Breast epithelium (tissue), 4 donors: ENCODE measurements at regions not wholly inside any gene's neighbourhood (a gene's known extent, or its start where the extent isn't known, plus 50 kb on each side); places are given as distances from the start of the nearest gene placed in this dataset.

ENCODE experiments used
- DNase-seq, 2 donors: peaks; one replicate each; pipeline ENCODE4 v3.0.0-alpha.2; 2019; ENCODE audit warnings: low spot score in 2 of 2
- H3K27ac ChIP-seq, 2 donors: fragments of 200-600 bp; sonication (generic) in 1 of 2; one replicate each; pipeline ENCODE4 v1.5.1; 2016 to 2019; ENCODE audit warnings: mild to moderate bottlenecking in 1 of 2
- H3K27me3 ChIP-seq, 2 donors: fragments of 200-600 bp; sonication (generic) in 1 of 2; one replicate each; pipeline versions ENCODE4 v1.5.1 to v1.6.0; 2017 to 2019; ENCODE audit warnings: control low read depth in 1 of 2, mild to moderate bottlenecking in 1 of 2
- H3K36me3 ChIP-seq: fragments of 200-600 bp; one replicate; pipeline ENCODE4 v1.5.1; 2019
- H3K4me1 ChIP-seq, 2 donors: fragments of 200-600 bp; sonication (generic); one replicate each; pipeline ENCODE4 v1.5.1; 2016 to 2019; ENCODE audit warnings: control low read depth in 1 of 2
- H3K4me3 ChIP-seq, 3 donors: fragments of 200-600 bp; sonication (generic); 1 replicate in 2 of 3; 2 replicates in 1 of 3; pipeline ENCODE4 v1.5.1; 2016 to 2019; ENCODE audit warnings: mild to moderate bottlenecking in 3 of 3, moderate library complexity in 2 of 3
- H3K9me3 ChIP-seq, 2 donors: fragments of 200-600 bp; sonication (generic) in 1 of 2; one replicate each; pipeline ENCODE4 v1.5.1; 2016 to 2019; ENCODE audit warnings: control low read depth in 1 of 2
- CTCF ChIP-seq, 3 donors: fragments of 450-650 bp; IDR thresholded peaks; one replicate each; pipeline ENCODE4 v1.5.1; 2016 to 2017; ENCODE audit warnings: antibody characterized with exemption in 3 of 3, mild to moderate bottlenecking in 3 of 3, moderate library complexity in 3 of 3
- POLR2A ChIP-seq: fragments of 450-650 bp; IDR thresholded peaks from one replicate; pipeline ENCODE4 v1.6.1; 2016; ENCODE audit warnings: antibody characterized with exemption, mild to moderate bottlenecking, moderate library complexity
- POLR2AphosphoS5 ChIP-seq, 3 donors: sonication (generic); formaldehyde crosslinking; IDR thresholded peaks; one replicate each; pipeline ENCODE4 v1.6.1; 2017; ENCODE audit warnings: antibody characterized with exemption in 3 of 3
- intact Hi-C: fragments of 100-400 bp; cut with DNase I; formaldehyde crosslinking; loops from one replicate; pipeline ENCODE4 v1.15.1; 2023; ENCODE audit warnings: low total_unique reads

- no peaks in the 10 kb centered on the region for H3K9me3 ChIP-seq
- intact Hi-C loops = no loop called here
- no peaks in the 10 kb centered on the region for H3K4me1 ChIP-seq
Measured at GRCh38 chr5:54772231-54772630, 213.2 kb downstream of the ESM1 start.

GRCh38 chr5:54769746-54770145 lies 215.6 kb downstream of the ESM1 start:
- H3K9me3 ChIP-seq = no peaks in the 10 kb centered on the region
- DNase-seq = no peak
- H3K4me1 ChIP-seq = no peaks in the 10 kb centered on the region
- H3K36me3 ChIP-seq = no peaks in the 10 kb centered on the region
- H3K27ac ChIP-seq = no peak overlapping the region
- intact Hi-C loops = no loop called here
- TF ChIP-seq CTCF (IDR thresholded peaks at IDR 0.05) (no peak), POLR2A (no peak), POLR2AphosphoS5 (IDR thresholded peaks at IDR 0.05) (no peak)
- no peak overlapping the region for H3K4me3 ChIP-seq
- no peaks in the 10 kb centered on the region for H3K27me3 ChIP-seq

More at GRCh38 chr5:54772231-54772630, 213.2 kb downstream of the ESM1 start:
- TF ChIP-seq CTCF (IDR thresholded peaks at IDR 0.05) (no peak), POLR2A (no peak), POLR2AphosphoS5 (IDR thresholded peaks at IDR 0.05) (no peak)
- H3K36me3 ChIP-seq = no peaks in the 10 kb centered on the region
- no peak for DNase-seq
- no peaks in the 10 kb centered on the region for H3K27me3 ChIP-seq
- H3K4me3 ChIP-seq = no peak overlapping the region
- no peak overlapping the region for H3K27ac ChIP-seq

GRCh38 chr5:54769072-54769471 lies 216.3 kb downstream of the ESM1 start:
- intact Hi-C loops = no loop called here
- Histone ChIP-seq H3K27me3 (no peaks in the 10 kb centered on the region), H3K4me1 (no peaks in the 10 kb centered on the region), H3K27ac (no peak overlapping the region), H3K4me3 (no peak overlapping the region), H3K9me3 (no peaks in the 10 kb centered on the region), H3K36me3 (no peaks in the 10 kb centered on the region)
- no peak for DNase-seq
- TF ChIP-seq POLR2A (no peak), POLR2AphosphoS5 (IDR thresholded peaks at IDR 0.05) (no peak), CTCF (IDR thresholded peaks at IDR 0.05) (no peak)

DNA sequence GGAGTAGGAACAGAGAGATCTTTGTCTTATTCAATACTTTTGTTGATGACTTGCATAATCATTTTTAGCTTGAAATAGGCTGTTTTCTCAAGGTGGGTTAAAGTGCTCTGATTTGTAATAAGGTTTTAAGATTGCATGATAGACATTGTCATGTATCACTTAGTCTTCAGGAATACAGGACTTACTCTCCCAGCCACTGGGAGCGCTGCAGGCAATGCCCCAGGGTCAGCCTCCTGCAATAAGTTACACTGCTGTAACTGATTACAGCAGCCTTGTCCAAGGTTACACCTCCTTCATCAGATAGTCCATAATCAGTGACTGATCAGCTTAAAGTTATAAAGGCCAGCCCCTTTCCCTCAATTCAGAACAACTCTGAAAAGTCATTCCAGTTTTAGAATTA lies 218.6 kb downstream of the ESM1 start:
- Histone ChIP-seq H3K4me1 (no peaks in the 10 kb centered on the region), H3K36me3 (no peaks in the 10 kb centered on the region), H3K9me3 (no peaks in the 10 kb centered on the region), H3K27me3 (no peaks in the 10 kb centered on the region), H3K27ac (no peak overlapping the region), H3K4me3 (no peak overlapping the region)
- intact Hi-C loops = no loop called here
- TF ChIP-seq POLR2AphosphoS5 (IDR thresholded peaks at IDR 0.05) (no peak), POLR2A (no peak), CTCF (IDR thresholded peaks at IDR 0.05) (no peak)
- DNase-seq = no peak

- H3K9me3 ChIP-seq = no peaks in the 10 kb centered on the region
- no peak for DNase-seq
- no peak for TF ChIP-seq POLR2AphosphoS5 (IDR thresholded peaks at IDR 0.05)
- no peak for TF ChIP-seq POLR2A
- no peak for TF ChIP-seq CTCF (IDR thresholded peaks at IDR 0.05)
- no peak overlapping the region for H3K27ac ChIP-seq
- H3K4me3 ChIP-seq = no peak overlapping the region
- intact Hi-C loops = no loop called here
- no peaks in the 10 kb centered on the region for H3K36me3 ChIP-seq
- H3K4me1 ChIP-seq = no peaks in the 10 kb centered on the region
- H3K27me3 ChIP-seq = no peaks in the 10 kb centered on the region
Measured at GRCh38 chr5:54765165-54766028, 220.0 kb downstream of the ESM1 start.
